CD14-positive monocyte (primary cell): ENCODE measurements at regions not wholly inside any gene's neighbourhood (a gene's known extent, or its start where the extent isn't known, plus 50 kb on each side); places are given as distances from the start of the nearest gene placed in this dataset.

Source experiments
- DNase-seq, 3 donors: peaks; one replicate each; pipeline ENCODE4 v3.0.0-alpha.2; 2011 to 2022
- H2AFZ ChIP-seq: 2 replicates; pipeline ENCODE4 v1.6.0; 2012; ENCODE audit warnings: mild to moderate bottlenecking, low read depth, low read length, inconsistent platforms; ENCODE audit not compliant: insufficient read depth, poor library complexity, severe bottlenecking
- H3K27ac ChIP-seq, 2 donors: 1 replicate in 1 of 2; 2 replicates in 1 of 2; pipeline ENCODE4 v1.5.1; 2012 to 2013; ENCODE audit warnings: low read length in 2 of 2, control low read depth in 1 of 2, inconsistent platforms in 1 of 2, low read depth in 1 of 2, mild to moderate bottlenecking in 1 of 2
- H3K27me3 ChIP-seq, 2 donors: one replicate each; pipeline versions ENCODE4 v1.6.0 to v1.6.1; 2011 to 2013; ENCODE audit warnings: low read length in 2 of 2; ENCODE audit not compliant: control insufficient read depth in 2 of 2, insufficient read depth in 2 of 2
- H3K36me3 ChIP-seq, 2 donors: replicated peaks in 1 of 2; 1 replicate in 1 of 2; 2 replicates in 1 of 2; pipeline versions ENCODE4 v1.5.1 to v1.6.1; 2012 to 2013; ENCODE audit warnings: low read length in 2 of 2, control low read depth in 1 of 2, inconsistent platforms in 1 of 2, mild to moderate bottlenecking in 1 of 2; ENCODE audit not compliant: insufficient read depth in 2 of 2, control insufficient read depth in 1 of 2
- H3K4me1 ChIP-seq, 2 donors: 1 replicate in 1 of 2; 2 replicates in 1 of 2; pipeline versions ENCODE4 v1.5.1 to v1.6.1; 2012 to 2013; ENCODE audit warnings: low read length in 2 of 2, control low read depth in 1 of 2, inconsistent platforms in 1 of 2, mild to moderate bottlenecking in 1 of 2, moderate library complexity in 1 of 2; ENCODE audit not compliant: insufficient read depth in 2 of 2, control insufficient read depth in 1 of 2
- H3K4me2 ChIP-seq: replicated peaks from 2 replicates; pipeline ENCODE3; 2012; ENCODE audit warnings: low read length, moderate library complexity, mild to moderate bottlenecking; ENCODE audit not compliant: poor library complexity, severe bottlenecking; ENCODE audit errors: extremely low read depth
- H3K4me3 ChIP-seq, 3 experiments: fragments of 200-600 bp in 1 of 3; sonication (generic) in 1 of 3; replicated peaks in 1 of 3; 1 replicate in 2 of 3; 2 replicates in 1 of 3; pipeline ENCODE4 v1.5.1; 2011 to 2013; ENCODE audit warnings: low read length in 3 of 3, mild to moderate bottlenecking in 3 of 3, control low read depth in 2 of 3, low read depth in 2 of 3, inconsistent platforms in 1 of 3, moderate library complexity in 1 of 3
- H3K79me2 ChIP-seq: 2 replicates; pipeline ENCODE4 v1.6.0; 2012; ENCODE audit warnings: mild to moderate bottlenecking, control low read depth, inconsistent platforms, low read length, moderate library complexity; ENCODE audit not compliant: insufficient read depth
- H3K9ac ChIP-seq: 2 replicates; pipeline ENCODE4 v1.6.0; 2017; ENCODE audit warnings: low read length, mild to moderate bottlenecking; ENCODE audit not compliant: insufficient read depth, poor library complexity, severe bottlenecking
- H3K9me3 ChIP-seq, 2 donors: replicated peaks in 1 of 2; 1 replicate in 1 of 2; 2 replicates in 1 of 2; pipeline versions ENCODE4 v1.5.1 to v1.6.1; 2012 to 2013; ENCODE audit warnings: low read length in 2 of 2, control low read depth in 1 of 2; ENCODE audit not compliant: control insufficient read depth in 1 of 2, insufficient read depth in 1 of 2
- H4K20me1 ChIP-seq: 2 replicates; pipeline ENCODE4 v1.6.0; 2012; ENCODE audit warnings: mild to moderate bottlenecking, low read length, control low read depth, moderate library complexity; ENCODE audit not compliant: insufficient read depth
- H3K27ac Mint-ChIP-seq, 7 donors: one replicate each; pipeline ENCODE4 v1.8.0; 2020; ENCODE audit warnings: mild to moderate bottlenecking in 7 of 7, mixed read lengths in 7 of 7, moderate library complexity in 6 of 7, inconsistent platforms in 2 of 7
- H3K27me3 Mint-ChIP-seq, 3 donors: one replicate each; pipeline ENCODE4 v1.8.0; 2021 to 2022; ENCODE audit warnings: low read depth in 3 of 3, mild to moderate bottlenecking in 3 of 3, mixed read lengths in 3 of 3, moderate library complexity in 3 of 3, inconsistent platforms in 1 of 3
- H3K36me3 Mint-ChIP-seq, 2 donors: one replicate each; pipeline ENCODE4 v1.8.0; 2020; ENCODE audit warnings: mixed read lengths in 2 of 2, inconsistent platforms in 1 of 2, mild to moderate bottlenecking in 1 of 2
- H3K4me1 Mint-ChIP-seq: one replicate; pipeline ENCODE4 v1.8.0; 2020; ENCODE audit warnings: mild to moderate bottlenecking, mixed read lengths
- H3K4me3 Mint-ChIP-seq, 2 donors: one replicate each; pipeline ENCODE4 v1.8.0; 2020; ENCODE audit warnings: mild to moderate bottlenecking in 2 of 2, mixed read lengths in 2 of 2, moderate library complexity in 1 of 2
- H3K9me3 Mint-ChIP-seq, 7 donors: one replicate each; pipeline ENCODE4 v1.8.0; 2020 to 2022; ENCODE audit warnings: mixed read lengths in 7 of 7, mild to moderate bottlenecking in 6 of 7, moderate library complexity in 6 of 7, inconsistent platforms in 2 of 7
- CTCF ChIP-seq: fragments of 200-600 bp; IDR thresholded peaks from one replicate; pipeline ENCODE4 v1.8.0; 2022; ENCODE audit warnings: antibody characterized with exemption, mild to moderate bottlenecking
- WGBS: methylation state at CpG from one replicate; pipeline ENCODE4 v1.1.5; 2013; ENCODE audit warnings: missing lambda C conversion rate; ENCODE audit not compliant: insufficient coverage; 5-methylcytosine and 5-hydroxymethylcytosine counted together
- intact Hi-C, 2 donors: fragments of 100-400 bp; cut with micrococcal nuclease; formaldehyde crosslinking; loops; one replicate each; pipeline versions ENCODE4 v1.15.0 to v1.15.1; 2023

GRCh38 chr3:42037318-42037945 lies 53.7 kb upstream of the TRAK1 start:
- no peak overlapping the region for H3K4me3 ChIP-seq
- H3K27ac ChIP-seq, result no peak overlapping the region
- no peak for TF ChIP-seq CTCF
- peaks cover 20 to 35% of the 10 kb centered on the region in 2 donors for H3K36me3 ChIP-seq
- H3K27ac Mint-ChIP-seq, result peak overlapping the region in 3 of 7 donors; percentile 9 to 58 (median 16)
- intact Hi-C loops, result no loop called here
- H3K27me3 ChIP-seq, result no peaks in the 10 kb centered on the region
- no peak overlapping the region for H3K9ac ChIP-seq
- no peak overlapping the region for H3K4me2 ChIP-seq
- H3K4me1 ChIP-seq, result peaks cover 4% of the 10 kb centered on the region in 2 donors
- peaks cover 19% of the 10 kb centered on the region for H3K4me1 Mint-ChIP-seq
- H3K9me3 ChIP-seq, result no peaks in the 10 kb centered on the region
- no peak for DNase-seq
- no peak overlapping the region for H2AFZ ChIP-seq
- peaks cover 99% of the 10 kb centered on the region for H3K79me2 ChIP-seq
- H4K20me1 ChIP-seq, result peaks cover 98% of the 10 kb centered on the region
- no peak overlapping the region for H3K4me3 Mint-ChIP-seq
- H3K36me3 Mint-ChIP-seq, result peaks cover 23 to 37% of the 10 kb centered on the region in 2 donors
- no peaks in the 10 kb centered on the region for H3K9me3 Mint-ChIP-seq
- H3K27me3 Mint-ChIP-seq, result peaks cover 0 to 3% (median 2%) of the 10 kb centered on the region in 3 donors
- WGBS, result 90% methylated on average over 2 of the region's 4 CpGs

DNA sequence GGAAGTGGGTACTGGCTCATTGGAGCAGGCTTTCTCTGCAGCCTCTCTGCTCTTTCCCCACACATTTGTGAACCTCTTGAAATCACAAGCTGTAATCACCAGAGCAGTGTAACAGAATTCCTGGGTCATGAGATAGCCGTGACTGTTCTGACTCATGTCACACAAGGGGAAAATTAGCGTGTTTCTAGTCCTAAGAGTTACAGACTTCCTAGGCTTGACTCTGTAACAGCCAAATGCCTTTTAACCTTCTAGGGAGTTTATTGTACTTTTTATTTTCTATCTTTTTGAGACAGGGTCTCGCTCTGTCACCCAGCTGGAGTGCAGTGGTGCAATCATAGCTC lies 54.7 kb upstream of the TRAK1 start:
- DNase-seq, result no peak
- Histone ChIP-seq H3K27ac (peak overlapping the region in 1 of 2 donors; percentile 58), H2AFZ (no peak overlapping the region), H3K4me3 (no peak overlapping the region), H4K20me1 (peaks cover 98% of the 10 kb centered on the region), H3K4me2 (no peak overlapping the region), H3K4me1 (peaks cover 4 to 7% of the 10 kb centered on the region in 2 donors), H3K9ac (no peak overlapping the region), H3K79me2 (peaks cover 99% of the 10 kb centered on the region), H3K9me3 (no peaks in the 10 kb centered on the region), H3K27me3 (no peaks in the 10 kb centered on the region), H3K36me3 (peaks cover 20 to 35% of the 10 kb centered on the region in 2 donors)
- Mint-ChIP-seq H3K27ac (peak overlapping the region in 6 of 7 donors; percentile 10 to 87 (median 46)), H3K9me3 (no peaks in the 10 kb centered on the region), H3K27me3 (peaks cover 0 to 3% (median 2%) of the 10 kb centered on the region in 3 donors), H3K36me3 (peaks cover 23 to 37% of the 10 kb centered on the region in 2 donors), H3K4me1 (peaks cover 29% of the 10 kb centered on the region), H3K4me3 (no peak overlapping the region)
- intact Hi-C loops, result no loop called here
- no peak for TF ChIP-seq CTCF
- WGBS, result 92% methylated on average over 3 of the region's 3 CpGs
